ENCODE measurements at regions not wholly inside any gene's neighbourhood (a gene's known extent, or its start where the extent isn't known, plus 50 kb on each side); places are given as distances from the start of the nearest gene placed in this dataset.

DNA sequence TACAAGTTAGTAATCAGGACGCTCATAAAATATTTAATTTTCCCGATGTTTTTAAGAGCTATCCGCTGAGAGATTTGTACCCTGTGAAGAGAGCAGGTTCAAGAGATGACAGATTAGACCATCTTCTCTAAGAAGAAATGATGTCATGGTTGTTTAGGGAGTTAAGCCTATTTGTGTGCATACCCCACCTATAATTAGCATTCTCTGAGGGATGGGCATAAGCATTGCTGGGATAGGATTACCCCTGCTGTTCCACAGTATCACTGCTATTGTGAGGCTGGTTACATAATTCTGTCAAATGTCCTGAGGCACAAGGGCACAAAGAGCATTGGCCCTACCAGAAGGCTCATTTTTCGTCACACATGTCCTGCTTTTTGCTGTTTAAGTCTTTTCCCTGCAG, 687.0 kb downstream of the CETN3 start:
- TF ChIP-seq, protein P1, sequence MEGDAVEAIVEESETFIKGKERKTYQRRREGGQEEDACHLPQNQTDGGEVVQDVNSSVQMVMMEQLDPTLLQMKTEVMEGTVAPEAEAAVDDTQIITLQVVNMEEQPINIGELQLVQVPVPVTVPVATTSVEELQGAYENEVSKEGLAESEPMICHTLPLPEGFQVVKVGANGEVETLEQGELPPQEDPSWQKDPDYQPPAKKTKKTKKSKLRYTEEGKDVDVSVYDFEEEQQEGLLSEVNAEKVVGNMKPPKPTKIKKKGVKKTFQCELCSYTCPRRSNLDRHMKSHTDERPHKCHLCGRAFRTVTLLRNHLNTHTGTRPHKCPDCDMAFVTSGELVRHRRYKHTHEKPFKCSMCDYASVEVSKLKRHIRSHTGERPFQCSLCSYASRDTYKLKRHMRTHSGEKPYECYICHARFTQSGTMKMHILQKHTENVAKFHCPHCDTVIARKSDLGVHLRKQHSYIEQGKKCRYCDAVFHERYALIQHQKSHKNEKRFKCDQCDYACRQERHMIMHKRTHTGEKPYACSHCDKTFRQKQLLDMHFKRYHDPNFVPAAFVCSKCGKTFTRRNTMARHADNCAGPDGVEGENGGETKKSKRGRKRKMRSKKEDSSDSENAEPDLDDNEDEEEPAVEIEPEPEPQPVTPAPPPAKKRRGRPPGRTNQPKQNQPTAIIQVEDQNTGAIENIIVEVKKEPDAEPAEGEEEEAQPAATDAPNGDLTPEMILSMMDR (IDR thresholded peaks at IDR 0.05), result no peak
- TF ChIP-seq POLR2A (IDR thresholded peaks at IDR 0.05), result no peak
